Heart left ventricle (tissue), 13 donors: ENCODE measurements at regions not wholly inside any gene's neighbourhood (a gene's known extent, or its start where the extent isn't known, plus 50 kb on each side); places are given as distances from the start of the nearest gene placed in this dataset.

Source experiments
- CTCF ChIP-seq, 12 donors: fragments of 200-600 bp; sonication (generic) in 4 of 12; IDR thresholded peaks; one replicate each; pipeline versions ENCODE4 v1.5.0 to v1.8.0; 2018 to 2022; ENCODE audit warnings: antibody characterized with exemption in 12 of 12, mild to moderate bottlenecking in 5 of 12
- POLR2A ChIP-seq, 2 donors: fragments of 450-650 bp; IDR thresholded peaks; one replicate each; pipeline ENCODE4 v1.6.1; 2017; ENCODE audit warnings: antibody characterized with exemption in 2 of 2, mild to moderate bottlenecking in 2 of 2, moderate library complexity in 2 of 2
- donor health status: ischemic (EF 13 %, LVEDD 7.1; RV severe dilation, severe dysfunction).
- donor health status: DM: no; HTN: yes; CAD: no.
- donor health status: DM: no; HTN: no; CAD: no.
- donor health status: ischemic (EF 25% LVEDD 6.9; RV normal size, moderate dysfunction).
- donor health status: ischemic (EF 25% LVEDD 5.7; RV mildly dilated, moderate dysfunction).
- donor health status: ischemic (EF 35%, LVEDD 5.7; RV mildly dilated, moderate dysfunction).
- donor health status: nonischemic (EF 11% LVEDD 7.7; RV severe dilation, severe dysfunction).
- donor health status: DM: yes; HTN: yes; CAD: no.
- donor health status: PGD.
- donor health status: ischemic (EF 29% LVEDD 5.4; RV normal size, mild dysfunction).
- donor health status: nonischemic (EF 23%, LVEDD 6.1; RV moderate dilation, normal function).

- TF ChIP-seq POLR2A (IDR thresholded peaks at IDR 0.05) (no peak), CTCF (IDR thresholded peaks at IDR 0.05) (no peak)
These were observed 321.9 kb upstream of the NPVF start for GRCh38 chr7:25550149-25550548.
